ENCODE measurements at regions not wholly inside any gene's neighbourhood (a gene's known extent, or its start where the extent isn't known, plus 50 kb on each side); places are given as distances from the start of the nearest gene placed in this dataset.
"Not testable (repeated sequence)": the region's sequence is repeated elsewhere in the genome, so short reads cannot be mapped to it uniquely, and the experiment has no call there.

DNA sequence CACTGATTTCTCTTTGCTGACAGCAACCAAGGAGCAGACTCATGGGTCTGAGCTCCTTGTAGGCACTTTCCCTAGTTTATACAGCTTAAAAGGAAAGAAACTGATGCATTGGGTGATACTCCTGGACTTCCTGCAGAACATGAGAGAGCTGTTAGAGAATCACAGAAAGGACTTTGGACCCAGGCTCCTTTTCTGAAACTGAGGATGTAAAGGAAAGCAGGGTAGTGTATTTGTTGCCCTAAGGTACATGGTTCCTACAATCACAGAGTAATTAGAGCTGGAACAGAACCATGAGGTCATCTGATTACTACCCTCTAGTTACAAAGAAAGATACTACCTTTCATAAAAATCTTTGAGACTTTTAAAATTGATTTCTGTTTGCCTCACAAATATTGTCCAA is 477.1 kb upstream of the SPTLC3 start:
- Mint-ChIP-seq H3K4me3 (no peak overlapping the region), H3K36me3 (ENCODE audit: low read depth) (no peaks in the 10 kb centered on the region), H3K4me1 (no peaks in the 10 kb centered on the region), H3K27me3 (no peaks in the 10 kb centered on the region), H3K27ac (no peak overlapping the region), H3K9me3 (no peaks in the 10 kb centered on the region)
- ATAC-seq (replicated peaks): no peak

DNA sequence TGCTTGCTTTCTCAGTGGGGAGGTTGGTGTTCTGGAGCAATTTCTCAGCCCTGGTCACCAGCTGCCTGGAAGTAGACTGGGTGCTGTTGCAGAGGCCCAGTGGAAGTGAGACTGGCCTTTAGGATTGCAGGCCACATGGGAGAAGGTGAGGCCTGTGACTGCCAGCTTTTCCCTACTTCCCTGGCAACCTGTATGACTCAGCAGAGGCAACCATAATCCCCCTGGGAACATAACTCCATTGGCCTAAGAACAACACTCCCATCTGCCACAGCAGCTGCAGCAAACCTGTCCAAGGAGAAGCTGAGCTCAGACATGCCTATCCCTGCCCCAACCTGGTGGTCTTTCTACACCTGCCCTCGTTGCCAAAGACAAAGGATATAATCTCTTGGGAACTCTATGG is 473.5 kb upstream of the SPTLC3 start:
- H3K36me3 Mint-ChIP-seq (ENCODE audit: low read depth): no peaks in the 10 kb centered on the region
- H3K9me3 Mint-ChIP-seq: peaks cover 6% of the 10 kb centered on the region
- no peak overlapping the region for H3K4me3 Mint-ChIP-seq
- no peak overlapping the region for H3K27ac Mint-ChIP-seq
- no peak for ATAC-seq (replicated peaks)
- H3K4me1 Mint-ChIP-seq: no peaks in the 10 kb centered on the region
- no peaks in the 10 kb centered on the region for H3K27me3 Mint-ChIP-seq

DNA sequence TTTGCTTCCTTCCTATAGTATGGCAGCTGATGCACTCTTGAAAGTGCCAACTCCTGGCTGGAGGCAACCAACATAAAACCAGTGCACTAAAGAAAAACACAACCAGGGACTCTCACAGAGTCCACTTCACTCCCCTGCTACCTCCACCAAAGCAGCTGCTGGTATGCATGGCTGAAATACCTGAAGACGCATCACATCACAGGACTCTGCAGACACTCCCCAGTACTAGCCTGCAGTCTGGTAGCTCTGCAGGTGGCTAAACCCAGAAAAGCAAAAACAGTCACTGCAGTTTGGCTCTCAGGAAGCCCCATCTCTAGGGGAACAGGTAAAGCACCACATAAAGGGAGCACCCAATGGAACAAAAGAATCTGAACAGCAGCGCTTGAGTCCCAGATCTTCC is 473.0 kb upstream of the SPTLC3 start:
- no peak overlapping the region for H3K27ac Mint-ChIP-seq
- no peaks in the 10 kb centered on the region for H3K4me1 Mint-ChIP-seq
- H3K4me3 Mint-ChIP-seq: no peak overlapping the region
- ATAC-seq (replicated peaks): no peak
- H3K27me3 Mint-ChIP-seq: no peaks in the 10 kb centered on the region
- peaks cover 10% of the 10 kb centered on the region for H3K9me3 Mint-ChIP-seq
- H3K36me3 Mint-ChIP-seq (ENCODE audit: low read depth): no peaks in the 10 kb centered on the region

DNA sequence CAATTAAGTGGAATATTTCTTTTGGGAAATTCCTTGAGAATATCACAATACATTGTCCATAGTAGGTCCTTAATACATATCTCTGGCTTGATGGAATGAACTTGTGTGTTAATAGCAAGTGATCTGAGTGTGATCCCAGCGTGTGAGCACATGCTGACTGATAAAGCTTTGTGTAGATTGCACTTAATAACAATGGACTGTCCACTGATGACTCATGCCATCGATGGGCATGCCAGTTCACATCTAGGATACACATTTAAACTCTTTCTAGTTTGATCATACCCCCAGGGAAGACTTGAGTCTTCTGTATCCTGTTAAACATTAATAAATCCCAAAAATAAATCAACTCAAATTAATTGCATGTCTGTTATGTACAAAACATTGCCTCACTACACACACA is 454.3 kb upstream of the SPTLC3 start:
- Mint-ChIP-seq H3K27ac (no peak overlapping the region), H3K27me3 (no peaks in the 10 kb centered on the region), H3K4me1 (no peaks in the 10 kb centered on the region), H3K36me3 (ENCODE audit: low read depth) (no peaks in the 10 kb centered on the region), H3K4me3 (no peak overlapping the region), H3K9me3 (peaks cover 7% of the 10 kb centered on the region)
- ATAC-seq (replicated peaks): no peak

DNA sequence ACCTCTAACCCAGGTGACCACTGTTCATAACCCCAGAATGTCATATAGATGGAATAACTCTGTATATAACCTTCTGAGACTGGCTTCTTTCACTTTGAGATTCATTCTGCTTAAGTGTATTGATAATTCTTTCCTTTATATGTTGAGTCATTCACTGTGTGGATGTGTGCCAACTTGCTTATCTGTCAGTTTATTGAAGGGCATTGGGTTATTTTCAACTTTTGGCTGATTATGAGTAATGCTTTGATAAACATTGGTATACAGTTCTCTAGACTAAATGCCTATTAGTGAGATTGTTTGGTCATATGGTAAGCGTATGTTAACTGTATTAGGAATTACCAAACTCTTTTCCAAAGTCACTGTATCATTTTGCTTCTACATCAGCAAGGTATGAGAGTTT is 453.4 kb upstream of the SPTLC3 start:
- H3K4me1 Mint-ChIP-seq: no peaks in the 10 kb centered on the region
- H3K36me3 Mint-ChIP-seq (ENCODE audit: low read depth): no peaks in the 10 kb centered on the region
- no peak overlapping the region for H3K27ac Mint-ChIP-seq
- peaks cover 7% of the 10 kb centered on the region for H3K9me3 Mint-ChIP-seq
- no peak for ATAC-seq (replicated peaks)
- no peaks in the 10 kb centered on the region for H3K27me3 Mint-ChIP-seq
- H3K4me3 Mint-ChIP-seq: no peak overlapping the region

DNA sequence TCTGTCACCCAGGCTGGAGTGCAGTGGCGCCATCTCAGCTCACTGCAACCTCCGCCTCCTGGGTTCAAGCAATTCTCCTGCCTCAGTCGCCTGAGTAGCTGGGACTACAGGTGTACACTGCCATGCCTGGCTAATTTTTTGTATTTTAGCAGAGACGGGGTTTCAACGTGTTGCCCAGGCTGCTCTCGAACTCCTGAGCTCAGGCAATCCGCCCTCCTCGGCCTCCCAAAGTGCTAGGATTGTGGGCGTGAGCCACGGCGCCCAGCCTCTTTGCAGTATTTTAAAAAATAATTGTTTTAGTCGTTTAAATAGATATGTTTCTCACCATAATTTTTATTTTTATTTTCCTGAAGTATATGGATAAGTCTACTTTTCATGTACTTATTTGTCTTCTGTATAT is 452.9 kb upstream of the SPTLC3 start:
- H3K36me3 Mint-ChIP-seq (ENCODE audit: low read depth); H3K27ac Mint-ChIP-seq; ATAC-seq (replicated peaks); H3K4me1 Mint-ChIP-seq; H3K9me3 Mint-ChIP-seq; H3K4me3 Mint-ChIP-seq; H3K27me3 Mint-ChIP-seq: not testable (repeated sequence)

DNA sequence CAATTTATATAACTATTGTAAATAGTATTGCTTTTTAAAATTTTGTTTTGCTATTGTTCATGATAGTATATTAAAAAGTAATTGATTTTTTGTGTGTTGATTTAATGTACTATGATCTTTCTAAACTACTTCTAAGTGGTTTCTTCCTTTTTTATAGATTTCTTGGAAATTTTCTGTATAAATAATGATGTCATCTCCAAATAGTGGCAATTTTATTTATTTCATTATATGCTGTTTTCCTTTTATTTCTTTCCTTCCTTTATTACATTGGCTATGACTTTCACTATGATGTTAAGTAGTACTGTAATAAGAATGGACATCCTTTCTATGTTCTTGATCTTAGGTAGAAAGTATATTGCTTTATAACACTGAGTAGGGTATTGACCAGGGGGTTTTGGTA is 451.5 kb upstream of the SPTLC3 start:
- Mint-ChIP-seq H3K27ac (no peak overlapping the region), H3K9me3 (peaks cover 5% of the 10 kb centered on the region), H3K4me1 (no peaks in the 10 kb centered on the region), H3K27me3 (no peaks in the 10 kb centered on the region), H3K4me3 (no peak overlapping the region), H3K36me3 (ENCODE audit: low read depth) (no peaks in the 10 kb centered on the region)
- ATAC-seq (replicated peaks): no peak

DNA sequence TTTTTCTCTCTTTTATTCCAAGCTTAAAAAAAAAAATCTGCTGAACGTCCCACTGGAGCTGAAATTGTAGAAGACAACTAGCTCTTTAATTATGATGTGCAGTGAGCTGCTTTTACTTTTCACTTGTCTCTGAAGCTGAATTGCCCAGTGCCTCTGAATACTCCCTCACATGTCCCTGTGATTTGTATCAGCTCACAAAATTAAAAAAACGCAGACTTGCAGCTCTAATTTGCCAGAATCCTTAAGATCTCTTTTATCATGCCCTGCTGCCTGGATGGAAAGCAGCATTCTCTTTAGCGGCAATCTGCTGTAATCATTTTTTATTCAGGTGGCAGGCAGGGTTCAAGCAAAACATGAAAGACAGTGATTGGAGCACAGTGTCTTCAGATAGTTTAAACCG is 443.8 kb upstream of the SPTLC3 start:
- ATAC-seq (replicated peaks): no peak
- peaks cover 11% of the 10 kb centered on the region for H3K9me3 Mint-ChIP-seq

DNA sequence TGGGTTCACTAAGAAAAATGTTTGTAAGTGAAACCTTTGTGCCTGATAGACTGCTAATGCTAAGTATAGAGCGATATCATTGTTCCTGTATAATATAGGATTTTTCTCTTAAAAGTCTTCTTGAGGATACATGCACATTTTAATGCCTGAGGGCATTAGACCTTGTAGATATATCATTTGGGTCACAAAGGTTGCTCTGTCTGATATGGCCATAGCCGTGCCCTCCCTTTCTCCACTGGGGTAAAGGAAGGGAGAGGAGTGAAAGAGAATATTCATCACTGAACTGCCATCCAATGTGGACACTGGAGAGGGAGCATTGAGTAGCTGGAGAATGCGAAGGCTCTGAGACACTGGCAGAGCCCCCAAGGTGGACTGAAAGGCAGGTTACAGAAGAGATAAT is 442.2 kb upstream of the SPTLC3 start:
- Mint-ChIP-seq H3K4me3 (no peak overlapping the region), H3K9me3 (peaks cover 19% of the 10 kb centered on the region), H3K27ac (no peak overlapping the region), H3K36me3 (ENCODE audit: low read depth) (no peaks in the 10 kb centered on the region), H3K27me3 (no peaks in the 10 kb centered on the region), H3K4me1 (no peaks in the 10 kb centered on the region)
- no peak for ATAC-seq (replicated peaks)

More for the DNA sequence above, 443.8 kb upstream of the SPTLC3 start:
- Mint-ChIP-seq H3K27ac (no peak overlapping the region), H3K4me3 (no peak overlapping the region), H3K36me3 (ENCODE audit: low read depth) (no peaks in the 10 kb centered on the region), H3K4me1 (no peaks in the 10 kb centered on the region), H3K27me3 (no peaks in the 10 kb centered on the region)

DNA sequence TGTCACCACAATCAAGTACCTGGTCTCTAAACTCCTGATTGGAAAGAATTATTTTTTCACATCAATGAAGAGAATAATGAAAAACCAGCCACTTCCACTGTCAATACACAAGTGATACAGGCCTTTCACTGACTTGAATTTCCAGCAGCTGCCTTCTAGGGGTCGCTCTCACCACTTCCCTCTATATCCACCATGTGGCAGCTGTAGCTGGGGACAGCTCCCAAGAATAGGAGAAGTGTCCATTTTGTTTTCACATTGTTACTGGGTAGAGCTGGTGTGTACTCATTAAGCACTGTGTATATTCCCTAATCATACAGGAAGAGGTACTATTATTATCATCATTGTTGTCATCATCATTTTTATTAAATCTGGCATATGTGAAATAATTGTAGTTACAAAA is 438.4 kb upstream of the SPTLC3 start:
- Mint-ChIP-seq H3K27ac (no peak overlapping the region), H3K4me3 (no peak overlapping the region), H3K27me3 (no peaks in the 10 kb centered on the region), H3K9me3 (peaks cover 20% of the 10 kb centered on the region), H3K36me3 (ENCODE audit: low read depth) (no peaks in the 10 kb centered on the region), H3K4me1 (no peaks in the 10 kb centered on the region)
- no peak for ATAC-seq (replicated peaks)

DNA sequence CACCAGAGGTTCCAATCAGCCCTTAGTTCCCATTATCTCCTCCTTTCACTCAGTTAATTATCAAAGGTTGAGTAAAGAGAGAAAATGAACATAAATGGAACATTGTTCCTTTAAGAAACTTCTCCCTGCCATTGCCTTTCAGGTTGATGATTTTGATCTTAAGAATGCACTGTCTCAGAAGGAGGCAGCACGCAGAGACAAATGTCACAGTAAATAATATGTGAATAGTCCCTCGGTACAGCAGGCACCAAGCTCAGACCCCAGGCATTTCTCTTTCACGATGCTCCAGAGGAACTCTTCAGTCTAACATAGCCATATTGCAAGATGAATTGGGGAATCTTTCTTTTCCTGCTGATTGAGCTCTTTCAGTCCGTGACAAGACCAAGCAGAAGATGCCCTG is 435.3 kb upstream of the SPTLC3 start:
- Mint-ChIP-seq H3K9me3 (peaks cover 20% of the 10 kb centered on the region), H3K27ac (no peak overlapping the region), H3K4me3 (no peak overlapping the region), H3K4me1 (no peaks in the 10 kb centered on the region), H3K36me3 (ENCODE audit: low read depth) (no peaks in the 10 kb centered on the region), H3K27me3 (no peaks in the 10 kb centered on the region)
- no peak for ATAC-seq (replicated peaks)

DNA sequence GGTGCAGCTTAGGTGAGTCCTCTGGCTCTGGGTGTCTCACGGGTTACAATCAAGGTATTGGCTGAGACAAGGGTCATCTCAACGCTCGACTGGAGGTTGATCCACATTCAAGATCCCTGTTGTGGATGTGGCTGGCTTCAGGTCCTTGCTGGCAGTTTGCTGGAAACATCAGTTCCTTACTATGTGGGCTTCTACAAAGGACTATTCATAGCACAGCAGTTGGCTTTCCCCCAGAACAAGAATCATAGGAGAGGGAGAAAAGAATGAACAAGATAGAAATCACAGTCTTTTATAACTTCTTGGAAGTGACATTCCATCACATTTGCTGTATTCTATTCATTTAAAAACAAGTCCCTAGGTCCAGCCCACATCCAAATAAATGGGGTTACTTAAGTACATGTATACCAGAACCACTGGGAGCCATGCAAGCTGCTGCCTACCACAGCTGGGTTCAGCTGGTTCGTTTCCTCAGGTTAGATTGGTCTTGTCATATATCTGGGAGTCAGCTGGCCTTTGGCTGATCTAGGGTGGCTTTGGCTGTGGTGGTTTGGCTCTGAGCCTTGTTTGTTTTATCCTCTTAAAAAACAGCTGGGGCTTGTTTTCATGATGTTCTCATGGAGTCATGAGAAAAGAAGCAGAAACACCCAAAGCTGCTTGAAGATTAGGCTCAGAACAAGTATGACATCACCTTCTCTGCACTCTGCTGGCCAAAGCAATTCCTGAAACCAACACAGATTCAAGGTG is 433.2 kb upstream of the SPTLC3 start:
- no peak overlapping the region for H3K27ac Mint-ChIP-seq
- H3K4me3 Mint-ChIP-seq: no peak overlapping the region
- H3K9me3 Mint-ChIP-seq: peaks cover 14% of the 10 kb centered on the region
- no peak for ATAC-seq (replicated peaks)
- no peaks in the 10 kb centered on the region for H3K36me3 Mint-ChIP-seq (ENCODE audit: low read depth)
- H3K27me3 Mint-ChIP-seq: no peaks in the 10 kb centered on the region
- no peaks in the 10 kb centered on the region for H3K4me1 Mint-ChIP-seq

DNA sequence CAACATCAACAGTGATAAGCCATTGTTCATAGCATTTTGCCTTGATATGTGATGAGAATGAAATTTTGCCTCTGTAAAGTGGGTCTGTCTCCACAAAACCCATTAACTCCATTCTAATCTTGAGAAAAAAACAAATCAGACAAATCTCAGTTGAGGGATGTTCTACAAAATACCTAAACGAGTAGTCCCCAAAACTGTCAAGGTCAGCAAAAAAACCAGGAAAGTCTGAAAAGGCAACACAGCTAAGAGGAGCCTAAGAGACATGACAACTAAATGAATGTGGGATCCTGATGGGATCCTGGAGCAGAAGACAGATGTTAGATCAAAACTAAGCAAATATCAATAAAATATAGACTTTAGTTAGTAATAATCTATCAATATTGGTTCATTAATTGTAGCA is 431.6 kb upstream of the SPTLC3 start:
- no peaks in the 10 kb centered on the region for H3K27me3 Mint-ChIP-seq
- H3K4me1 Mint-ChIP-seq: no peaks in the 10 kb centered on the region
- peaks cover 5% of the 10 kb centered on the region for H3K9me3 Mint-ChIP-seq
- H3K4me3 Mint-ChIP-seq: no peak overlapping the region
- no peak for ATAC-seq (replicated peaks)
- no peak overlapping the region for H3K27ac Mint-ChIP-seq
- no peaks in the 10 kb centered on the region for H3K36me3 Mint-ChIP-seq (ENCODE audit: low read depth)

DNA sequence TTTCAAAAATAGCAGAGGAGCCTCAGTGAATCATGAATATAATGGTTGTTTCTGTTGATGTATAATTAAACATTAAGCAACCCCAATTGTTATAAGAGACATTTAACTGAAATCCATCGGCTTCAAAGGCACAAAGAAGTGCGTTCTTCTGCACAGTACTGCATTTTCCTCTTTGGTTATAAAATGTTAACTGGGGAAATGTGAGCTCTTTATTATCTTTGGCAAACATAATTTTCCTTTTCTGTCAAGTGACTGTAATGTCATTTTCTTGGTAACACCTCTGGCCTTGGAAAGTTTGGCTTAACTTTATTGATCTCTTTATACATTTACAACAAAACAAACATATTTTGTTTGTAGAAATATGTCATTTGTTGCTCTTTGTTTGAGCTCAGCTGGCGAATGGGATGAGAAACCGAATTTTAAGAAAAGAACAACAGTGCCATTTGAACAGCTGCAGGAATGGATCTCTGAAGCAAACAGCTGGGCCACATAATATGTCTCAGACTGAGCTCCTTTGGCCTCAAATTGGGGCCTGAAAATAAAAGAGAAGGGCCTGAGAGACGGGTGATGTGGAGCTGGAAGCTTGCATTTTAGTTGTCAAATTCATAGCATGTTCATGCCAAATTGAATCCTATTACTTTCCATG is 427.0 kb upstream of the SPTLC3 start:
- ATAC-seq (replicated peaks): no peak
- H3K4me3 Mint-ChIP-seq: no peak overlapping the region
- no peaks in the 10 kb centered on the region for H3K27me3 Mint-ChIP-seq
- H3K36me3 Mint-ChIP-seq (ENCODE audit: low read depth): no peaks in the 10 kb centered on the region
- no peak overlapping the region for H3K27ac Mint-ChIP-seq
- H3K4me1 Mint-ChIP-seq: no peaks in the 10 kb centered on the region
- H3K9me3 Mint-ChIP-seq: peaks cover 4% of the 10 kb centered on the region

DNA sequence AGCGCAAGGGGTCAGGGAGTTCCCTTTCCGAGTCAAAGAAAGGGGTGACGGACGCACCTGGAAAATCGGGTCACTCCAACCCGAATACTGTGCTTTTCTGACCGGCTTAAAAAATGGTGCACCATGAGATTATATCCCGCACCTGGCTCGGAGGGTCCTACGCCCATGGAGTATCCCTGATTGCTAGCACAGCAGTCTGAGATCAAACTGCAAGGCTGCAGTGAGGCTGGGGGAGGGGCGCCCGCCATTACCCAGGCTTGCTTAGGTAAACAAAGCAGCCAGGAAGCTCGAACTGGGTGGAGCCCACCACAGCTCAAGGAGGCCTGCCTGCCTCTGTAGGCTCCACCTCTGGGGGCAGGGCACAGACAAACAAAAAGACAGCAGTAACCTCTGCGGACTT is 426.1 kb upstream of the SPTLC3 start:
- H3K4me1 Mint-ChIP-seq, H3K4me3 Mint-ChIP-seq: not testable (repeated sequence)

More for the DNA sequence above, 426.1 kb upstream of the SPTLC3 start:
- not testable (repeated sequence) for H3K27ac Mint-ChIP-seq; H3K9me3 Mint-ChIP-seq; ATAC-seq (replicated peaks); H3K36me3 Mint-ChIP-seq (ENCODE audit: low read depth); H3K27me3 Mint-ChIP-seq

Measured in activated T-helper 17 cell treated with anti-CD3 and anti-CD28 coated beads, Interleukin-2, amount 50 U/mL, for 72 hours (primary cell).